ENCODE measurements at regions not wholly inside any gene's neighbourhood (a gene's known extent, or its start where the extent isn't known, plus 50 kb on each side); places are given as distances from the start of the nearest gene placed in this dataset.

DNA sequence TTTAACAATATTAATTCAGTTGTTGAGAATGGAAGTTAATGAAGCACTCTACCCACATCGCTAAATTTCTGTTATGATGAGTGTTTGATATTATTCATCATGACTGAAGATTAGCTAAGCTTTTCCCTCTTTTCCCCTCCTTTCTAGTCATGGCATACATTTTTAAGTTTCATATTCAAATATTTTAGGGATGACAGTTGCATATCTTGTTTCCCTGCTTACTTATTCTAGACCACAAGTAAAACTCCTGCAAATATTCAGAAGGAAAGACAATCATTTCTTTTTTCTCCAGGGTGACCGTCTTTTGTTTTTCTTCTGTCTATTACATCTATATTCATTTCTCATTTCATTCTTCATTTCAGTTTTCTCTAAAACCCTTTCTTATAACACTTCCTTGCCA is 906.0 kb downstream of the ADGRL2 start:
- DNase-seq (ENCODE audit: low read depth) = no peak
- TF ChIP-seq, protein P1, sequence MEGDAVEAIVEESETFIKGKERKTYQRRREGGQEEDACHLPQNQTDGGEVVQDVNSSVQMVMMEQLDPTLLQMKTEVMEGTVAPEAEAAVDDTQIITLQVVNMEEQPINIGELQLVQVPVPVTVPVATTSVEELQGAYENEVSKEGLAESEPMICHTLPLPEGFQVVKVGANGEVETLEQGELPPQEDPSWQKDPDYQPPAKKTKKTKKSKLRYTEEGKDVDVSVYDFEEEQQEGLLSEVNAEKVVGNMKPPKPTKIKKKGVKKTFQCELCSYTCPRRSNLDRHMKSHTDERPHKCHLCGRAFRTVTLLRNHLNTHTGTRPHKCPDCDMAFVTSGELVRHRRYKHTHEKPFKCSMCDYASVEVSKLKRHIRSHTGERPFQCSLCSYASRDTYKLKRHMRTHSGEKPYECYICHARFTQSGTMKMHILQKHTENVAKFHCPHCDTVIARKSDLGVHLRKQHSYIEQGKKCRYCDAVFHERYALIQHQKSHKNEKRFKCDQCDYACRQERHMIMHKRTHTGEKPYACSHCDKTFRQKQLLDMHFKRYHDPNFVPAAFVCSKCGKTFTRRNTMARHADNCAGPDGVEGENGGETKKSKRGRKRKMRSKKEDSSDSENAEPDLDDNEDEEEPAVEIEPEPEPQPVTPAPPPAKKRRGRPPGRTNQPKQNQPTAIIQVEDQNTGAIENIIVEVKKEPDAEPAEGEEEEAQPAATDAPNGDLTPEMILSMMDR (IDR thresholded peaks at IDR 0.05; ENCODE audit: insufficient read depth, low read length) = no peak
- H3K4me3 ChIP-seq (ENCODE audit: low read depth, low read length) = no peak overlapping the region

DNA sequence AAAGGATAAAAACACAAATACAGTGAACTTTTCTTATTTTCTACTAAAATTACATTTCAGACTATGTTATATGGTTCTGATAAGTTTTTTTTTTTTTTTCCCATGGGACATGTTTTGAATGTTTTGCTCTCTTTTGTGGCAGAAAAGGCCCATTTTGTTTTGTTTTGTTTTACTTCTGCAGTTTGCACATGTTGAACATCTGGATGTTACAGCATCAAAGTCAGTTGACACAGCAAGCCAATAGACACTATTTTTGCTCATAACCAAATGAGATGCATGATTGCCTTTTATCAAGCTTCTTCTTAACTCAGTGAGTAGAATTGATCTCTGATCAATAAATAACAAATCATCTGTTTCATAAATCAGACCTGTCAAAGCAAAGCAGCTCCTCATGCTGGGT is 904.2 kb downstream of the ADGRL2 start:
- H3K4me3 ChIP-seq (ENCODE audit: low read depth, low read length) = no peak overlapping the region
- DNase-seq (ENCODE audit: low read depth) = no peak
- TF ChIP-seq, protein P1 (IDR thresholded peaks at IDR 0.05; ENCODE audit: insufficient read depth, low read length) = no peak

DNA sequence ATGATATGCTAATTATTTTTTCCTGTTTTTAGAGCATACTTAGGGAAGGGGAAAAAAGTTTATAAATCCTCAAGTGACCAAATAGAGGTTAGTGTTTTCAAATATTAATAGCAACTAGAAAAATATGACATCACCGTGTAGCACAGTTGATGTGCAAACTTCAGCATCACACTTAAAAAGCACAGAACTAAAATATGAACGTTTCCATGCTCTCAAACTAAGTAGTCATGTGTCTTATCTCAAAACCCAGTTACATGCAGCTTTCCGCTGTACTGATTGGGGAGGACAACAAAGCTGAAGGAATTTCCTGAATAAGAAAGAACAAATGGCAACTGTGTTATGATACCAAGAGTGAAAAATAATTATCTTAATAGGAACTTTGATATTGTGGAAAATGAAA is 903.7 kb downstream of the ADGRL2 start:
- no peak overlapping the region for H3K4me3 ChIP-seq (ENCODE audit: low read depth, low read length)
- TF ChIP-seq, protein P1 (IDR thresholded peaks at IDR 0.05; ENCODE audit: insufficient read depth, low read length) = no peak
- DNase-seq (ENCODE audit: low read depth) = no peak

DNA sequence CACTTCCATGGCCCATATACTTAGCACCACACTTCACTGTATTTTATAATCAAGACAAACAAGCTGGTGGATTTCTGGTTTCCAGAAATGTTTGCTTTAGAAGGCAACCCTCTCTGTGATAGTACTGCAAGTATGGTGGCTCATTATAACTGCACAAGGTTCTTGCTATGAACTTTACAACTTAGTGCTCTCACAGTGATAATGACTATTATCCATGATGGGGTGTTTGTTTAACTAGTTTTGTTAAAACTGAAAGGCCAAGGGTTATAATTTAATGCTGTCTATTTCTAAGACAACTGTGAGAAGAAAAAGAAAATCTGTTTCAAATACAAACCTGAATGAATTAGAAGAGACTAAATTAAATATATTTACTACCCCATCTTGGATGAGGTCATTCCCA is 903.2 kb downstream of the ADGRL2 start:
- H3K4me3 ChIP-seq (ENCODE audit: low read depth, low read length) = no peak overlapping the region
- no peak for DNase-seq (ENCODE audit: low read depth)
- TF ChIP-seq, protein P1 (IDR thresholded peaks at IDR 0.05; ENCODE audit: insufficient read depth, low read length) = no peak

DNA sequence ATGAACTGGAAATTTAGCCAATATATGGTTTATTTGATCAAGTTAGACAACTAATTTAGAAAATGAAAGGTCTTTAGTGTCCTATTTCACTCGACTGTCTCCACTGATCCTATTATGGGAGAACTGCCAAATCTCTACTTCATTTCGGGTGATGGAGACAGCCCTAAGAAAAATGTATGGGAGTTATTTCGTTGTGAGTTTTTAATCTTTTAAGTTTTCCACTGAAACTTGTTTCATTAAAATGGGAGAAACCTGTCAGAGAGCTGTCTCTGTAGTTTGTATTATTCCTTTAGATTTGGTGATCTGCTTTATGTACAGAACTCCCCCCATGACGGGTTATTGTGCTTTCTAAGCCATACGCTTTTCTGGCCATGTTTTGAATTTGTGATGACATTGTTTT is 899.7 kb downstream of the ADGRL2 start:
- no peak for DNase-seq (ENCODE audit: low read depth)
- TF ChIP-seq, protein P1 (IDR thresholded peaks at IDR 0.05; ENCODE audit: insufficient read depth, low read length) = no peak
- H3K4me3 ChIP-seq (ENCODE audit: low read depth, low read length) = no peak overlapping the region

DNA sequence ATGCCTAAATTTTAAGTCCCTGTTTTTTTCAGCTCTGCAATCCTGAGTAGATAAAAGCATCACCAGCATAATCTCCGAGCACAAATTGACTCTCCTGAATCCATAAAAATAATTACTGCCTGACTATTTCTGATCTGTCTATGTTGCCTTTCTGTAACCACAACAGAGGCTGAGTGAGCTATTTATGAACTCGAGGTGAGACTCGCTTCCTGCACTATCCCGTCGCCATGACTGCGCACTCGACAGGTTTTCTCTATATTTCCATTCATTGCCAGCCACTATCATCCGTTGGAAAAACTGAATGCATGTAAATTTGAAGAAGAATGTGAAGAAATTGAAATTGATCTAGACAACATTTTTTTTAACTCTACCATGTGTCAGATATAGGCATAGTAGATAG is 897.2 kb downstream of the ADGRL2 start:
- TF ChIP-seq, protein P1 (IDR thresholded peaks at IDR 0.05; ENCODE audit: insufficient read depth, low read length) = no peak
- H3K4me3 ChIP-seq (ENCODE audit: low read depth, low read length) = no peak overlapping the region
- no peak for DNase-seq (ENCODE audit: low read depth)

DNA sequence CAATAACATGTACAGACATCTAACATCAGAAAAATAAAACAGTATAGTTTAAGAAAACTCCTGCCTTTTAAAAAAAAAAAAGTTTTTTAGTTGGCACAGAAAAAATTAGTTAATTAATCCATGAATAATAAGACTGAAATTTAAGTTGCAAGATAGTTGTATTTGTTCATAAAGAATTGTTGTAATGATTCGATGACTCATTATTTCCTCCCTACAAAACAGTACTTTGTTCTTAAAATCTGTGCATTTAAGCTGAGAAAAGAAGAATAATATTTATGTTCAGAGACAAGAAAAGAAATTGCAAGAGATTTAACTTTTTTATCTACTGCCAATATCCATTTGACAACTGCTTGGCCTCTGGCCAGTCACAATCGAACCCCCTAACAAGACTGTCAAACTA is 894.7 kb downstream of the ADGRL2 start:
- TF ChIP-seq, protein P1 (IDR thresholded peaks at IDR 0.05; ENCODE audit: insufficient read depth, low read length) = no peak
- peak; percentile 18 for DNase-seq (ENCODE audit: low read depth)
- no peak overlapping the region for H3K4me3 ChIP-seq (ENCODE audit: low read depth, low read length)
